ENCODE measurements at regions not wholly inside any gene's neighbourhood (a gene's known extent, or its start where the extent isn't known, plus 50 kb on each side); places are given as distances from the start of the nearest gene placed in this dataset.

GRCh38 chr13:85610024-85610423, 189.2 kb downstream of the SLITRK6 start:
- TF ChIP-seq SRF (IDR thresholded peaks at IDR 0.05; ENCODE audit: low read depth) (no peak), POLR2AphosphoS5 (IDR thresholded peaks at IDR 0.05; ENCODE audit: low read depth, low read length) (no peak), ZBTB33 (IDR thresholded peaks at IDR 0.05; ENCODE audit: extremely low read depth, insufficient replicate concordance, low read length) (no peak), YY1 (IDR thresholded peaks at IDR 0.05; ENCODE audit: extremely low read depth, insufficient replicate concordance, low read depth, low read length) (no peak), JUND (IDR thresholded peaks at IDR 0.05) (no peak), CTCF (IDR thresholded peaks at IDR 0.05 in 2 of 3, conservative IDR thresholded peaks at IDR 0.05 in 1 of 3; ENCODE audit: borderline replicate concordance in 1 of 3, insufficient read depth in 1 of 3, low read depth in 2 of 3, low read length in 2 of 3) (no peak), MAX (IDR thresholded peaks at IDR 0.05) (no peak), EZH2 (IDR thresholded peaks at IDR 0.05) (no peak), POLR2A (IDR thresholded peaks at IDR 0.05; ENCODE audit: borderline replicate concordance, extremely low read depth, insufficient read depth, insufficient read length) (no peak), ATF3 (IDR thresholded peaks at IDR 0.05) (no peak), EZH2phosphoT487 (IDR thresholded peaks at IDR 0.05; ENCODE audit: borderline replicate concordance) (no peak), EGR1 (IDR thresholded peaks at IDR 0.05; ENCODE audit: low read depth) (no peak), RAD21 (IDR thresholded peaks at IDR 0.05; ENCODE audit: low read depth) (no peak)

Data from HCT116 (cell line).